HG03066 (cell line): ENCODE measurements at regions not wholly inside any gene's neighbourhood (a gene's known extent, or its start where the extent isn't known, plus 50 kb on each side); places are given as distances from the start of the nearest gene placed in this dataset.

Experiments
- ATAC-seq: cut with Tn5 transposase; IDR thresholded peaks from one replicate; pipeline ENCODE4 v1.9.1; 2021; ENCODE audit warnings: low read depth; ENCODE audit not compliant: unreplicated experiment

DNA sequence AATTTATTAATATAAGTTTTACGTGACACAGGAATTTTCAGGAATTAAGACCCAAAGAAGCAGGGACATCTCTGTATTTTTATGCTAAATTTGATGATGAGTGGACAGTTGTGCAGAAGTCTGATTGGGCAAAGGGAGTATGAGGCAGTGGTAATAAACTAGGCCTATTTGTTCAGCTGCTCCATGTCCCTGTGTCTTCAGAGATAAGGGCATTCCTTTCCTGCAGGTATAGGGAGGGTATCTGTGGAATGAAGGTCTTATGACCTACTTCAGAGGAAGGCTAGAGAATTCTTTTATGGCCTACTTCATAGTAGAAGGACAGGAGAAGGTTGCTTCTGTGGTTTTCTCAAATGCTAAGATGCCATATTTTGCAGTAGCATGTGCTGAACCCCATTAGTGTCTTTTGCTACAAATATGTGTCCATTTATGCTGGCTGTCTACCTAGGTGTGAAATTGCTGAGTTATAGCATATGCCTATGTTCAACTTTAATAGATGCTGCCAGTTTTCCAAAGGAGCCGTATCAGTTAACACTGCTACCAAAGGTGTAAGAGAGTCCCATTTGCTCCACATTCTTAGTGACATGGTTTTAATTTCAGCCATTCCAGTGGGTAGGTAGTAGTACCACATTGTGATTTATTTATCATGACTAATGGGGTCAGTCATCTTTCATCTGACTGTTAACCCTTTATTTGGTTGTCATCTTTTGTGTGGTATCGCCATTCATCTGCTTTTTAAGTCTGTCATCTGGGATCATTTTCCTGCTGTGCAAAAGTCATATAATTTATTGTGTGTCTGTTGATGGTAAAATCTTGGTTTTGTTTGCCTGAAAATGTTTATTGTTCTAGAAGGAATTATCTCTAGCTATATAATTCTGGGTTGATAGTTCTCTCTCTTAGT is 410.7 kb upstream of the RGS6 start:
- no peak for ATAC-seq

DNA sequence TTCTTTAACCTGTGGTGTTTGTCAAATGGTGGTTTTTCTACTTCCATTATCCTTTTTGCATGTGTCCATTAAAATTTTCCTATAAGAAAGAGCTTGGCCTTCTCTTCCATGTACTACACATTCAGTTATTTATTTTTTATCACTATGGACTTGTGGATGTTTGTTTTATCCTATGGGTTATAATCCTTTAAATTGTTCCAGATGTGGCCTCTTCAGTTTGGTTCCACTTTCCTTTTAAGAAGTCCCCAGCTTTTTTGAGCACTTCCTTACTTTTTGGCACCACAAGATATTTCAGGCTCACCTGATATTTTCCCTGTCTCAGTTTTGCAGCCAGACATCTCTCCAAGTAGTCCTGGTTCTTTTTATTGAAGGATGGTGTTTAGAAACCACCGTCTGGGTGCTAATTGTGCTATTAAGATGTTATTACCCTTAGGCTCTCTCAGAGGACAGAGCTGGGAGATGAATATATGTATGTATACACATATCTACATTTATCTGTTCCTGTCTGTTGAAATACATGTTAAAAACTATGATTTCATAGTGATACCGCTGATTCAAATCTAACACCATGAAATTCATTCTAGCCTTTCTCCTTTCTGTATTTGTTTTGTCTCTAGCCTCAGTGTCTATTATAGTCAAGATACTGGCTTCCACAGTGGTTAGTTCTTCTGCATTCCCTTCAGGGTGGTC is 408.5 kb upstream of the RGS6 start:
- peak; percentile 68 for ATAC-seq

DNA sequence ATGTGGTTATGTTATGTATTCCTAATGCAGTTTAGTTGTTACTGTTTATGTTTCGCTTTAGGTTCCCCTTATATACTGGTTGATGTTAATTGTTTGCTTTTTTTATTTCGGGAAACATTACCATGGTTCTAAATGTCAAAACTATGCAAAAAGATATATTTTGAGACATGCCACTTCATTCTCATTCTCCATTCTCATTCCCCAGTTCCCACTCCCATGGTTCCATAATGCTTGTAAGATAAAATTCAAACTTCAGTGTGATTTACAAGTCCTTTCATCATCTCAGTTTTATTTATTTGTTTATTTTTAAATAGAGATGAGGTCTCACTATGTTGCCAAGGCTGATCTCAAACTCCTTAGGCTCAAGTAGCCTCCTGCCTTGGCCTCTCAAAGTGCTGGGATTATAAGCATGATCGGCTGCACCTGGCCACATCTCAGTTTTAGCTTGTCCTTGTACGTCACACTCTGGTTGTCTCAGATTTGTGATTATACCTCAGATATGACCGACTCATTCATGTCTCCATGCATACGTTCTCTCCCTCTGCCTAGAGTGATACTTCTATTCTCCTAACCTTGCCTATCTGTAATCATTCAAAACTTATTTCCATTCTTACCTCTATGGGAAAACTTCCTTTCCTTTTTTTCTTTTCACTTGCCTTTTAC is 407.8 kb upstream of the RGS6 start:
- peak; percentile 55 for ATAC-seq

DNA sequence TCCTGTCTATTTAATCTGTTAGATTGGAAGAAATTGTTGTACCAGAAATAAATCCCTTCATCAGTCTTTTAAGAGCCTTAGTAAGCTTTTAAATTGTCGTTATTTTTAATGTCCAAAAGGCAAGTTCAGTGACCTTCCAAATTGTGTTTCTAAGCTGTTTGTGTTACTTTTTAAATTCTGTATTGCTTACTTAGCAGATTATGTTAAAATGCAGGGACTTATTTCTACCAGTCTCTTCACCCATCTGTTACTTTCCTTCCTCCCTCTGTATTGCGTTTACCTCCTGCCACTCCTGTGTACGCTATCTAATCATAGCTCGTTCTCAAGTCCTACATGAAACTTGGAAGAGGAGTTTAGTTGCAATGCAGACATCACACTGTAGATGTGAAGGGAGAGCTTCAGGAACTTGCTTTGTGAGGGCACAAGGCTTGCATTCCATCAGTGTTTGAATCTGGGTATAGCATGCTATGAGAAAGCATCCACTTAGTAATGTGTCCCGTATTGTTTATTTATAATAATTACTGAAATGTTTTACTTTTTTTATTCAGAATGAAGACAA is 406.5 kb upstream of the RGS6 start:
- ATAC-seq, result no peak

DNA sequence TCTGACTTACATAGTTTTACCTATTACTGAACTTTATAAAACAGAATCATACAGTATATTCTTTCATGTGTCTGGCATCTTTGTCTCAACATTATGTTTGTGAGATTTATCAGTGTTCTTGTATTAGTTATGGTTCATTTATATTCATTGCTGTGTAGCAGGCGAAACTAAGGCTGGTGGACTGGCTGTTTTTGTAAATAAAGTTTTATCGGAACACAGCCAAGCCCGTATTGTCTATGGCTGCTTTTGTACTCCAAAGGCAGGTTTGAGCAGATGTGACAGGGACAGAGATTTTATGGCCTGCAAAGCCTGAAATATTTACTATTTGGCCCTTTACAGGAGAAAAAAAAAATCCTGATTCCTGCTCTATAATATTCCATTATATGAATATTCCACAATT is 405.8 kb upstream of the RGS6 start:
- ATAC-seq, result no peak

DNA sequence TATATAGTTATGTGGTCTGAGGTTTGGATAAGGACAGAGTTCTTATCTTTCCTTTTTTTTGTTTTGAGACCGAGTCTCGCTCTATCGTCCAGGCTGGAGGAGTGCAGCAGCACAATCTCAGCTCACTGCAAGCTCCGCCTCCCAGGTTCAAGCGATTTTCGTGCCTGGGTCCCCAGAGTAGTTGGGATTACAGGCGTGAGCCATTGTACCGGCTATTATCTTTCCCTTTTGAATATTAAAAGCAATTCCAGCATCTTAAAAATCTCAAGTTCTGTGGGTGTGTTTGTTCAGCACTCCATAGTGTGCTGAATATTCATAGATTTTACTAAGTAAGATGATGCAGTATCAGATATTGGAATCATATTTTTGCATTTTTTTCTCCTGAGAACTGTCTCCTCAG is 404.4 kb upstream of the RGS6 start:
- no peak for ATAC-seq

DNA sequence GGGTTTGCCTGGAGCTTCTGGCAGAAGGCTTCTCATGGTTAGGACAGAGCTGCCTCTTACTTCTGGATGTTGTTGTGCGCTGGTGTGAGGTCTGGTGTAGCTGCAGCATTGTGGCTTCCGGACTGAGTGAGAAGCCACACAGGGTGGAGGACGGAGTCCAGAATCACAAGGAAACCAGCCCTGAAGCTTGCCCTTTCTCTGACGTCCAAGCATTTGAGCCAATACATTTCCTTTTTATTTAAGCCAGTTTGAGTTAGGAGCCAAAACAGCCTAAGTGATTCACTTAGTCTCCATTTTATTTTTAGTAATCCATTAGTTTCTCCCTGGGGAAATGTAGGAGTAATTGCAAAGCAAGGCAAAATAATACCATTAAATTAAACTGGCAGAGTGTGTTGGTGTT is 402.4 kb upstream of the RGS6 start:
- no peak for ATAC-seq

DNA sequence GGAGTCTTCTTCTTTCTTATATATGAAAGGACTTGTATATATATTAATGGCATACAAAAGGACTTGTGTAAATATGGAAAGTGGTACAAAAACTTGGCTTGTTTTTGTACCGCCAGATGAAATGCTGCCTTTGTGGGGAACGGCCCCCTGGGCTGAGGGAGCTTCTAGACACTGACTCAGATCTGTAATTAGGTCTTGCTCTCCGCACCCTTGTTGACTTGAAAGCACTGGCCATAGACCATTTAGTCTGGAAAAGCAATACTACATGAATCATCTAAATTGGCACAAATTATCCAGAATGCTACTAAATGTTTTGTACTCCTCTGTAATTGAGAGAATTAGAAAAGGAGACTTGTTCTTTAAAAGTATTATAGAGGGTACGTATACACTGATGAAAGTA is 399.9 kb upstream of the RGS6 start:
- ATAC-seq, result no peak

DNA sequence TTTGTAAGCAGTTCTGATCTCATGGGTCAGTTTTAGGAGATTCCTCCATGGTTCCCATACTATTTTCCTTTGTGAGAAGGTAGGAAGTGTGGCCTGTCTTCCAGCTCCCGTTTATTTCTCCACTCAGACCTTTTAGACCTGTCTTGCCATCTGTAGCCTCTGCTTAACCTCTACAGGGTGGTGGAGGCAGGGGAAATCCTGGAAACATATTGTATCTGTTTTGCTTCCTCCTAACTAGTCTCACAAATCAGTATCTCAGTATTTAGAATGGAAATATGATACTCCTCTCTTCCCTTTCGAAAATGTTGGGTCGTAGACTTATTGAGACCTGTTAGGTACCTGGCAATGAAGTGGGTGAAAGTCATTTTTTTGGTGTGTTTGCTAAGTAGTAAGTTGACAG is 399.4 kb upstream of the RGS6 start:
- no peak for ATAC-seq

DNA sequence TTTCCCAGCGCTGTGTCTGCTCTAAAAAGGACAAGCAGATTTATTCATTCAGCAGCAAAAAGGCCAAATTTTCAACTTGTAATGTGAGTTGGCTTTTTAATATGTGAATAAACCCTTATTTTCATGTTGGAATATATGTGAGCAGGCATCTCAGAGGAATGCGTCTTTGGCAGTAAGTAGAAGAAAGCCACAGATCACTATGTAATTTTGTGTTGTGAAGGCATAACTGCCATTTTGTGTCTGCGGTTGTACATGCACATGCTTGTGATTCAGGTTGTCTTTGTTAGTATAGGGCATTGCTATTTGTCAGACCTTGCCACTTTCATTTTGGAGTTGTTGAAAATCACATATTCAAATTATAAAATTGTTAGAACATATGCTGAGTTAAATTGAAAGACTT is 398.8 kb upstream of the RGS6 start:
- no peak for ATAC-seq

DNA sequence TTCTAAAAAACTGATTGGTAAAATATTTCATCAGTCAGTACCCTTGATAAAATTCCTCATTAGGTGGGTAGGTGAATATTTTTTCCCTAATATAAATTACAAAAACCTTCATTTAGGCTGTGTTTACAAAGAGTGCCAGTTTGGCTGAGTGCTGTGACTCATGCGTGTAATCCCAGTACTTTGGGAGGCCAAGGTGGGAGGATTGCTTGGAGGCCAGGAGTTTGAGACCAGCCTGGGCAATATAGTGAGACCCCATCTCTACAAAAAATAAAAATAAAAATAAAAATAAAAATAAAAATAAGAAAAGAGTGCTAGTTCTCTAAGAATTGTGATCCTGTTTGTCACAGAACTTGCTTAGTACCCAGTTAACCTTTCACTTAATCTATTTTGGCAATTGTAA is 398.4 kb upstream of the RGS6 start:
- ATAC-seq, result no peak

DNA sequence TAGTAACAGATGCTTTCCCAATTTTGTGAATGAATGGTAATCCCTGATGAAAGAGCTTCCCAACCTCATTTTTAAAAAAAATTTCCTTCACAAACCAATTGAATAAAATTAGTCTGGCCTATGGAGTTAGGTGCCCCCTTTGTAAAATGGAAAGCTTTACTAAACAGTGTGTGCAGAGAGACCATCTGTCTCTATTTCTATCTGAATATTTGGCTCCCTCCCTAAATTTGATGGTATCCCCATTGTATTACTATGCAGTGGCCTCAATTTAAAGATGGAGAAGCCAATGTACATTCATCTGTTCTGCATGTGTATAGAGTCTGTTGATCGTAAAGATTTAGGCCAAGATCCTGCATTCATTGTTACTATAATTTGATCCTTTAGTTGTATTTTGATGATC is 397.7 kb upstream of the RGS6 start:
- no peak for ATAC-seq

DNA sequence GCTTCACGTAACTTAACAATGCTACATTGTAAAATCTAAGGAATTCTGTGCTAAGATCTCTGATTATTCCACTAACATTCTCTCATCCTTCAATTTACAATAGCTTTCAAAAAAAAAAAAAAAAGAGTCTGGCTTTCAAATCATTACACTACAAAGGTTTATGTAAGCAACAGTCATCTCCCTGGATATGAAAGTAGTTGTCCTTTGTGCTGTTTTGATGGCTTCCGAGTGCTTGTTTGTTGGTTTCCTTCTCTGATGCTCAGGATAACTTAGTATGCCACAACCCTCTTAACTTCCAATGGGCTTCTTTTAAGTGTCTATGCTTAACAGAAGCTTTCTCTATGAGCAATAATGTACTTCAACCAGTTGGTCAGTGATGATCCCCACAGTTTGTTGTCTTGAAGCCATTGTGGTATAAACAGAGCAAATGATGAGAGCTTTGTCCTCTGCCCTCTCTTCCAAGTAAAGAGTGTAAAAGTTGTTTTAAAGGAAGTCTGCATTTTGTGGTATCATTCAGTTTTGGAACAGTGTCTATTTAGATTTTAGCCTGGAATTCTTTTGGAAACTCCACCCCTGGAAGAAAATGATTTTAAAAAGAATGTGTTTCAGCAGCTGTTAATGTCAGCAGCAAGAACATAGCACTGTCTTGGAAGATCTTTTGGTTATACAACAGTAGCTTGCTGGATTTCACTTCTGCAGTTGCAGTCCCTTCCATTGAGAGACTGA is 396.1 kb upstream of the RGS6 start:
- no peak for ATAC-seq

DNA sequence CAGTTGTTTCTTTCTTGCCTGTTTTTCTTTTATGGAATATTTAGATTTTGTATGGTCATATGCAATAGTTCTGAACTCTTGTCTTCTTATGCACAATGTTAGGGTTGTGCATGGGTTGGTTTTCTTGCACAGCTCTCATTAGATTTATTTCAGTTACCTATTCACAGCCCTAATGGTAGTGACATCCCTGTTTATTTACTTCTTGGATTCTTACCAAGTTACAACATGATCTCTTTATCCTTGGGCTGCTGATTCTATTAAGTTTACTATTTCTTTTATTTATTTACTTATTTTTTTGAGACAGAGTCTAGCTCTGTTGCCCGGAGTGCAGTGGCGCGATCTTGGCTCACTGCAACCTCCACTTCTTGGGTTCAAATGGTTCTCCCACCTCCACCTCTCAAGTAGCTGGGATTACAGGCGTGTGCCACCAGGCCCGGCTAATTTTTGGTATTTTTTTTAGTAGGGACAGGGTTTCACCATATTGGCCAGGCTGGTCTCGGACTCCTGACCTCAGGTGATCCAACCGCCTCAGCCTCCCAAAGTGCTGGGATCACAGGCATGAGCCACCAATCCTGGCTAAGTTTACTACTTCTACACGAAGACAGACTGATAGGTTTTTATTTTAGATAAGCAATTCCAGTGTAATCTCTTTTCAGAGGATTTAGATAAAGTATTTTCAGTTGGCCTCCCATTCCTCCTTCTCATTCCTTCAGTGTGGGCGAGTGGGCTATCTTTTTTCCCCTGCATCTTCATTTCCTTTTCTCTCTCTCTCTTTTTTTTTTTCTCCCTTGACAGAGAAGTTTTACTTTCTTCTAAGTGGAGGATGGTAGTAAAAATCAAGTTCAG is 395.1 kb upstream of the RGS6 start:
- no peak for ATAC-seq

DNA sequence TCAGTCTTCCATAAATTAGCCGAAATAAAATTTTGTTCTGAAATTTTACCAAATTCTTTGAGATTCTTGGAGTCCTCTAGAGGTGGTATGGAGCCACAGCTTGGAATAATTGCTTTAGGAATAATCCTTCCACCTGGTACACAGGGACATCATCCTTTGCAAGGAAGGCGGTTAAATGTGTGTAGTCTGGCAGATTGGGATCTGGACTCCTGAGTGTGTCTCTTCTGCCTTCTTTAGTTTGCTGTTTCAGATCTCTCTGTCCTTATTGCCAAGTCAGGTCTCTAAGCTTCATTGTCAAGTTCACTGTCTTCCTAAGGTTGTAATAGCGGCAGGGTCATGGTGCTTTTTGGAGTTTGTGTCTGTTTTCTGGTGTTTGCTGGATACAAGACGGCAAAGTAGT is 393.9 kb upstream of the RGS6 start:
- no peak for ATAC-seq

DNA sequence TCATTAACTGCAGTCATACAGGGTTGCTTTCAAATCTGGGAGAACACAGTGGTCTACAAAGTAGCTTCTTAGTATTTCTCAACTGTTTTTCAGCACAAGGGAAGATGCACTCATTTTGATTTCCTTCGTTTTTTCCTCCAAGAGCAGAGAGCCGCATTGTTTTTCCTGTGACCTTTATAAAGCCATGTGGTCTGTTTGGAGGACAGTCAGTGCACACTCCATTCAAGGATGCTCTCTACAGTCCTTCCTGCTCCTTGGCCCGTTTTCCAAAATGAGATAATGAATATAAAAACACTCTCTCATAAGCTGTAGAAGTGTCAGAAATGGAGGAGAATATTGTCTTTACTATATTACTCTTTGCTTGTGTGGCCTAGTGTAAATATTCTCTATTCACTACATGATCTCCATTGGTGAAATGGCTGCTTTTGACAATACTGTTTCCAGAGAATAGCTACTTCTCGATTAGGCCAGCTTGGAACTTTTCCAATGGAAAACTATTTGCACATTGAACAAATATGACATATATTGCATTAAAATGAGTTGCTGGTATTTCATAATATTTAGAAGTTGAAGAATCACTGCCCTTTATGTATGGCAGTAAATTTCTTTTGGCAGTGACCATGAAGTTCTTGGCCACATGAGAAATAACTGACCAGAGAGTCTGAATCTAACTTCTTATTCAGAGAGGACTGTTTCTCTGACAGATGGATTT is 393.1 kb upstream of the RGS6 start:
- no peak for ATAC-seq

DNA sequence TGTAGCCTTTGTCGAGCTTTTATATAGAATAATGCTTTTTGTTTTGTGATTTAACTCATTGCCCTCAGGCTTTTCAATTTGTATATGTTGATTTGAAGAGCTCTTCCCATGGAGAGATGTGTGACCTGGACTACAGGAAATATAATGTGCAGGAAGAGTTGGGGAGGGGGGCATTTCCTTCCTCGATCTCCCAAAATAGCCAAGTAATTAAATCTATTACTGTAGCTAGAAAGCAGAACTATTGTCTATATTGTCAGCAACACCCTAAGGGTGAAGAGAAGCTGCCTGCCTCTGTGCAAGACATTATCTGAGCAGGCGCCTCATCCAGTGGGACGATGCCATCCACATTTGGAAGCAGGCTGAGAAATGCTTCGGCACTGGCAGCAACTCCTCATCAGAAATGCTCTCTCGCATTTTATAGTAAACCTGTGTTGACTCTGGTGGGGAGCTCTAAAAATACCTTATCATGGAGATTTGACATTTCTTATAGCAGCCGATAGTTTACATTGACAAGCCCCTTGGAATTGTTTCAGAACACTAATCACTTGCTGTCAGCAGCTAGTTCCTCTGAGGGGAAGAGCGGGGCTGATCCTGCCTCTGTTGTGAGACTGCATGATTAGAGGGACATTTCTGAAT is 392.5 kb upstream of the RGS6 start:
- ATAC-seq, result no peak

DNA sequence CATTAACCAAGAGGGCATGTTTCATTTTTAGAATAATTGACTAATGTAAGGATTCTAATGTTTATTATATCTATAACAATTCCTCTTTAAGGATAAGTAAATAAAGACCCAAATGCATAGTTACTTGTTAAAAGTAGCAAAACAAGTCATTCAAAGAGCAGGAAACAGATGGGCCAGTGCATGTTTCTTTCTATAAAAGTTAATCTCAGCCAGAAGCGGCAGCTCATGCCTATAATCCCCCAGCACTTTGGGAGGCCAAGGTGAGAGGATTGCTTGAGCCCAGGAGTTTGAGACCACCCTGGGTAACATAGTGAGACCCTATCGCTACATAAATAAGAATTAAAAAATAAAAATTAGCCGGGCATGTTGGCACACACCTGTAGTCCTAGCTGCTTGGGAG is 391.0 kb upstream of the RGS6 start:
- no peak for ATAC-seq
